ENCODE measurements at regions not wholly inside any gene's neighbourhood (a gene's known extent, or its start where the extent isn't known, plus 50 kb on each side); places are given as distances from the start of the nearest gene placed in this dataset.
A peak's percentile ranks its signal among the peaks of the same experiment; 100 is the strongest.

DNA sequence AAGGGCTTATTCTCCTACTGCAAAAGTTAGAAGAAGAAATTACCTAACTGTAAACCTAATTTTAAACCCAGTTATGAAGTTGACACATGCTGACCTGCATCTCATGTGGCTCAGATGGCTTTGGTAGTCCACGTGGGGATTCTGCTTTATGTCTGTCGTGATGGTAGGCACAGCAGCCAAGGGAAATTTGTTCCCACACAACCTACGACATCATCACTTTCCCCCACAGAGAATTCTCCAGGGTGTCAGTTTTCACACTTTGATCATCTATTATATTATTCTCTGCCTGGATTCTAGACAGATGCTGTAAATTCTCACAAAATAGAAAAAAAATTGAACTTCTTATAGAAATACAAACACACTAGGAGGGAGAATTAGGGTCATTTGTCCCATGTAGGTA lies 70.6 kb downstream of the PTHLH start:
- intact Hi-C loops (cut with DNase I) = no loop called here
- TF ChIP-seq, protein P1, sequence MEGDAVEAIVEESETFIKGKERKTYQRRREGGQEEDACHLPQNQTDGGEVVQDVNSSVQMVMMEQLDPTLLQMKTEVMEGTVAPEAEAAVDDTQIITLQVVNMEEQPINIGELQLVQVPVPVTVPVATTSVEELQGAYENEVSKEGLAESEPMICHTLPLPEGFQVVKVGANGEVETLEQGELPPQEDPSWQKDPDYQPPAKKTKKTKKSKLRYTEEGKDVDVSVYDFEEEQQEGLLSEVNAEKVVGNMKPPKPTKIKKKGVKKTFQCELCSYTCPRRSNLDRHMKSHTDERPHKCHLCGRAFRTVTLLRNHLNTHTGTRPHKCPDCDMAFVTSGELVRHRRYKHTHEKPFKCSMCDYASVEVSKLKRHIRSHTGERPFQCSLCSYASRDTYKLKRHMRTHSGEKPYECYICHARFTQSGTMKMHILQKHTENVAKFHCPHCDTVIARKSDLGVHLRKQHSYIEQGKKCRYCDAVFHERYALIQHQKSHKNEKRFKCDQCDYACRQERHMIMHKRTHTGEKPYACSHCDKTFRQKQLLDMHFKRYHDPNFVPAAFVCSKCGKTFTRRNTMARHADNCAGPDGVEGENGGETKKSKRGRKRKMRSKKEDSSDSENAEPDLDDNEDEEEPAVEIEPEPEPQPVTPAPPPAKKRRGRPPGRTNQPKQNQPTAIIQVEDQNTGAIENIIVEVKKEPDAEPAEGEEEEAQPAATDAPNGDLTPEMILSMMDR (IDR thresholded peaks at IDR 0.05) = no peak

DNA sequence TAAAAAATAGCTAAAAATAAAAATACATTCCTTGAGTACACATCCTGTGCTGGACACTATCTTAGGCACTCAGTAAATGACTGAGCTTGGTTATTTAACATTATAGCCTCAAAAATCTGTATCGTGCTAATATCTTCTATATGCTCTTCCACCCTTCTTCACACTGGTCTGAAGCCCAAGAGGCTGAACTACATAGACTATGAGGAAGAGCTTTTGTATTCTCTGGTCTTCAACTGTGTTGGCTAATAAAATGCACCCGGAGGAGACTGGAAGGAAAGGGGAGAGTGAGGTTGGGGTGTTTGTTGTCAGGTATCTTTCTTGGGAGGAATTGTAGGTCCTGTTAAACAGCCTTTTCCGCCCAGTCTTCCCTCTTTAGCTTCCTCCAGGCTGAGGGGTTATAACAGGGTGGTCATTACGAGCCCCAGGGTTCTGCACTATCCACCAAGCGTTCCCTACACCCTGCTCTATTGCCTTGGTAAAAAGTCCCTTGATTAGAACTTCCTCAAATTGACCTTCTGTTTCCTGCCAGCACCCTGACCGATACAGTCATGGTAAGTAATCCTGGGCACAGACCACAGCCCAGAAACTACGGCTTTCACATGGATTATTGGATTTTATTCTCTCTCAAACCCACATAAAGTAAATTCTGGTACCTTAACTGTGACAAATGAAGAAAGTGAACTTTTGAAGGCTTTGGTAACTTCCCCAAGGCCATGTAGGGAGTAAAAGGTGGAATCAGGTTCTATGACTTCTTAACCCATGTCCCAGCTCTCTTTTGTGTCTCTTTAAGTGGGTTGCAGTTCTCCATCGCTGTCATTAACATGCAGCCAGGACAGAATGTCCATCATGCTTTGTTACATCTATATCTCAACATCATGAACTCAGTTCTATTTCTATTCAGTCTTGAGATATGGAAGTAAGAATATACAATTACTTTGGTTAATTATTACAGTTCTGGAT lies 71.3 kb downstream of the PTHLH start:
- no peaks in the 10 kb centered on the region for H3K9me3 ChIP-seq
- no peak overlapping the region for H3K27ac ChIP-seq
- H3K36me3 ChIP-seq = no peaks in the 10 kb centered on the region
- ATAC-seq (no peak), DNase-seq (no peak)
- no peak overlapping the region for H3K4me3 ChIP-seq
- TF ChIP-seq, protein P1 (IDR thresholded peaks at IDR 0.05) = no peak
- intact Hi-C loops (cut with DNase I) = no loop called here
- no peaks in the 10 kb centered on the region for H3K4me1 ChIP-seq
- no peaks in the 10 kb centered on the region for H3K27me3 ChIP-seq (ENCODE audit: low read depth)

More for the DNA sequence above, 70.6 kb downstream of the PTHLH start:
- Histone ChIP-seq H3K27ac (no peak overlapping the region), H3K27me3 (ENCODE audit: low read depth) (no peaks in the 10 kb centered on the region), H3K9me3 (no peaks in the 10 kb centered on the region), H3K4me3 (no peak overlapping the region), H3K4me1 (no peaks in the 10 kb centered on the region), H3K36me3 (no peaks in the 10 kb centered on the region)
- no peak for DNase-seq
- no peak for ATAC-seq

DNA sequence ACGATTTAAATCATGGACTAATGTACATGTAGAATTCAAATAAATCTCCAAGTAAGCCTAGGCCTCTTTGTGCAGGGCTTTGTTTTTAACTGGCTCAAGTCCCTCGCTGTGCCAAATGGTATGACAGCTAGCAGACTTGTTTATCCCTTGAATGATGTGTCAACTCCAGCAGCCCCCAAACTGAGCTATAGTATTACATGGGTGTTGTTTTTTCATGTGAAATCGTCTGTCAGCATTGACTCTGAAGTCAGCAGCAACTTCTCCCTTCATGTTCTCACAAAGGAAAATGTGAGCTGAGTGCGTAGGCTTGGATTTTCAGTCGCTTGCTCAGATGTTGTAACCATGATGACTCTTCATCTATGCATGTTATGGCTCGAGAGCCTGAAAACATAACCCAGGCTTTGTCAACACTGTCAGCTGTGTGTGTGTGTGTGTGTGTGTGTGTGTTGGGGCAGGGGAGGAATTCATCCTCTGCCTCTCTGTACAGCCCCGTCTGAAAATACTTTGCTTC lies 73.3 kb downstream of the PTHLH start:
- Histone ChIP-seq H3K4me1 (no peaks in the 10 kb centered on the region), H3K4me3 (no peak overlapping the region), H3K27me3 (ENCODE audit: low read depth) (no peaks in the 10 kb centered on the region), H3K36me3 (no peaks in the 10 kb centered on the region), H3K27ac (no peak overlapping the region), H3K9me3 (no peaks in the 10 kb centered on the region)
- DNase-seq = no peak
- intact Hi-C loops (cut with DNase I) = no loop called here
- TF ChIP-seq, protein P1 (IDR thresholded peaks at IDR 0.05) = no peak
- peak; percentile 14 to 50 for ATAC-seq

DNA sequence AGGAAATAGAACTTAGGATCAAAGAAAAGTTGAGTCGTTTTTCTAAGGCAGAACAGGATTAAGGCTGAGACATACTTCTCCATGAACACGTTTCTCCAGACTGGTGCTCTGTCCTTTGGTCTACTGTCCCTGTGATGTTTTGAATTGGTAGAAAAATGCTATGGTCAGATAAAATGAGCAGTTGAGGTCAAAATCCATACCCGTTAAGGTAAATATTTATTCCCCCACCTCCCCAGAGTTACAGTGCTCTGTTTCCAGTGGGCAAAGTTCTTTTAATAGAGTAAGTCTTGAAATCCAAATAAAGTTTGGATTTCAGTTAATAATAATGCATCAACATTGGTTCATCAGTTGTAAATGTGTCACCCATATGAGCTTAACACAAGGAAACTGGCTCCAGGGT lies 74.5 kb downstream of the PTHLH start:
- Histone ChIP-seq H3K4me3 (no peak overlapping the region), H3K4me1 (no peaks in the 10 kb centered on the region), H3K27me3 (ENCODE audit: low read depth) (no peaks in the 10 kb centered on the region), H3K27ac (no peak overlapping the region), H3K36me3 (no peaks in the 10 kb centered on the region), H3K9me3 (no peaks in the 10 kb centered on the region)
- intact Hi-C loops (cut with DNase I) = no loop called here
- TF ChIP-seq, protein P1 (IDR thresholded peaks at IDR 0.05) = no peak
- ATAC-seq (no peak), DNase-seq (no peak)

DNA sequence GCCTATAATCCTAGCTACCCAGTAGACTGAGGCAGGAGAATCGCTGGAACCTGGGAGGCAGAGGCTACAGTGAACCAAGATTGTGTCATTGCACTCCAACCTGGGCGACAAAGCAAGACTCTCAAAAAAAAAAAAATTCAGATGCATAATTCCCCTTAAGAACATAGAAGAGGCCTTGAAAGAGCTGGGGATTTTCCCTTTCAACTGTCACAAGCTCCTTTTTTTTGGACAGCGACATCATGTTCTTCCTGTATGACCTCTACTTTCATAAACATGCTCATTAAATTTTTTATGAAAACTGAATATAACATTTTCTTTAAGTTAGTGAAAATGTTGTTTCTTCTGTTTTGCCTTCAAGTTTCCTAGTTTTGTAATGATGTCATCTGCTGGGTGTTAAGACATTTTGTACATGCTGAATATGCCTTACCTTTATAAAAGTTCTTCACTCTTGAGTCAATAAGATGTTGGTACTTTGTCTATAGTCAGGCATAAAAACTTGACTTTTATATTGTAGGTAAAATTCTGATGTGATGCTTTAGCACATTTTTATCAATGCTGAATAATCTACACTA lies 76.0 kb downstream of the PTHLH start:
- intact Hi-C loops (cut with DNase I) = no loop called here
- Histone ChIP-seq H3K27ac (no peak overlapping the region), H3K4me1 (no peaks in the 10 kb centered on the region), H3K9me3 (no peaks in the 10 kb centered on the region), H3K36me3 (no peaks in the 10 kb centered on the region), H3K27me3 (ENCODE audit: low read depth) (no peaks in the 10 kb centered on the region), H3K4me3 (no peak overlapping the region)
- TF ChIP-seq, protein P1 (IDR thresholded peaks at IDR 0.05) = no peak
- DNase-seq (no peak), ATAC-seq (no peak)

Measured in lower lobe of right lung (tissue), 2 donors.